Loucy (cell line): ENCODE measurements at regions not wholly inside any gene's neighbourhood (a gene's known extent, or its start where the extent isn't known, plus 50 kb on each side); places are given as distances from the start of the nearest gene placed in this dataset.

Experiments
- H2AFZ ChIP-seq: fragments of 200-600 bp; sonication (generic); 2 replicates; pipeline ENCODE4 v1.6.0; 2016; ENCODE audit warnings: antibody characterized with exemption, mild to moderate bottlenecking, low read length, moderate library complexity
- H3F3A ChIP-seq: fragments of 200-600 bp; 2 replicates; pipeline ENCODE4 v1.6.0; 2016; ENCODE audit warnings: antibody characterized with exemption, low read depth, mild to moderate bottlenecking
- H3K27me3 ChIP-seq: fragments of 200-600 bp; sonication (generic); 2 replicates; pipeline ENCODE4 v1.6.1; 2014; ENCODE audit warnings: low read length, mild to moderate bottlenecking; ENCODE audit not compliant: insufficient read depth, poor library complexity, severe bottlenecking
- H3K36me3 ChIP-seq: fragments of 200-600 bp; sonication (generic); 2 replicates; pipeline ENCODE4 v1.6.1; 2016; ENCODE audit warnings: low read length; ENCODE audit not compliant: insufficient read depth
- H3K4me1 ChIP-seq: fragments of 200-600 bp; sonication (generic); 2 replicates; pipeline ENCODE4 v1.5.1; 2014; ENCODE audit warnings: low read length, mild to moderate bottlenecking; ENCODE audit not compliant: insufficient read depth, poor library complexity, severe bottlenecking
- H3K4me2 ChIP-seq: fragments of 200-600 bp; sonication (generic); 2 replicates; pipeline ENCODE4 v1.6.0; 2014; ENCODE audit warnings: antibody characterized with exemption, low read length, low read depth, mild to moderate bottlenecking; ENCODE audit not compliant: poor library complexity, severe bottlenecking
- H3K4me3 ChIP-seq: fragments of 200-600 bp; sonication (generic); 2 replicates; pipeline ENCODE4 v1.5.1; 2014; ENCODE audit warnings: low read length, mild to moderate bottlenecking, mixed read lengths; ENCODE audit not compliant: poor library complexity, severe bottlenecking
- H3K79me2 ChIP-seq: fragments of 200-600 bp; sonication (generic); 2 replicates; pipeline ENCODE4 v1.6.1; 2014; ENCODE audit warnings: low read length; ENCODE audit not compliant: insufficient read depth
- H3K9ac ChIP-seq: fragments of 200-600 bp; sonication (generic); 2 replicates; pipeline ENCODE4 v1.6.0; 2014; ENCODE audit warnings: mild to moderate bottlenecking, low read depth, low read length, moderate library complexity; ENCODE audit not compliant: poor library complexity, severe bottlenecking
- H3K9me2 ChIP-seq: fragments of 200-600 bp; sonication (generic); replicated peaks from 2 replicates; pipeline ENCODE4 v1.6.1; 2016; ENCODE audit warnings: low read depth, low read length, mixed read lengths
- H3K9me3 ChIP-seq: fragments of 200-600 bp; sonication (generic); 2 replicates; pipeline ENCODE4 v1.6.1; 2014; ENCODE audit warnings: mild to moderate bottlenecking, antibody characterized with exemption, low read length, low read depth; ENCODE audit not compliant: insufficient read depth
- H4K20me1 ChIP-seq: fragments of 200-600 bp; sonication (generic); 2 replicates; pipeline ENCODE4 v1.6.0; 2014; ENCODE audit warnings: antibody characterized with exemption, low read length, mild to moderate bottlenecking; ENCODE audit not compliant: insufficient read depth, poor library complexity, severe bottlenecking
- EZH2phosphoT487 ChIP-seq: fragments of 200-600 bp; IDR thresholded peaks from 2 replicates; pipeline ENCODE4 v1.6.1; 2018; ENCODE audit warnings: antibody characterized with exemption, mild to moderate bottlenecking, moderate library complexity, borderline replicate concordance
- TF ChIP-seq, protein P1 (sequence below): fragments of 200-600 bp; sonication (generic); conservative IDR thresholded peaks from 2 replicates; pipeline ENCODE4 v1.5.1; 2014; ENCODE audit warnings: mild to moderate bottlenecking, antibody characterized with exemption, low read length

DNA sequence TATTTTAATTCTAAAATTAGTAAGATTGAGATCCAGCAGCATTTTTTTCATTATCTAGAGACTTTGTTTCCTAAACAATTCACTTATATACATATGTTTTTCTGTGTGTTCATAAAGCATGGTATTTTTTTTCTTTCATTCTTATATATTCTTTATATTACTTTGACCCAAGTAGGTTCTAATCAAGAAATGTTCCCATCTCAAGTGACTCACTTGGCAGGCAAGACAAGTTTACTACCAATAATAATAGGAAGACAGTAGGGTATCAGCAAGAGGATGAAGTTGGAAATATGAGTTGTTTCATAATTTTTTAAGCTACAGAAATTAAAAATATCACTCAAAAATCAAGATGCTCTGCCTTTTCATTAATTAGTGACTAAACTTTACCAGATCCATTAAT lies 613.4 kb upstream of the ATP2B1 start:
- Histone ChIP-seq H3K9me3 (no peaks in the 10 kb centered on the region), H3K4me3 (no peak overlapping the region), H3K27me3 (no peaks in the 10 kb centered on the region), H3K4me1 (no peaks in the 10 kb centered on the region), H3K9ac (no peak overlapping the region), H3K9me2 (no peaks in the 10 kb centered on the region), H3K4me2 (no peak overlapping the region), H4K20me1 (no peaks in the 10 kb centered on the region), H2AFZ (no peak overlapping the region), H3K79me2 (no peaks in the 10 kb centered on the region), H3K36me3 (no peaks in the 10 kb centered on the region), H3F3A (no peaks in the 10 kb centered on the region)
- no peak for TF ChIP-seq EZH2phosphoT487
- TF ChIP-seq, protein P1, sequence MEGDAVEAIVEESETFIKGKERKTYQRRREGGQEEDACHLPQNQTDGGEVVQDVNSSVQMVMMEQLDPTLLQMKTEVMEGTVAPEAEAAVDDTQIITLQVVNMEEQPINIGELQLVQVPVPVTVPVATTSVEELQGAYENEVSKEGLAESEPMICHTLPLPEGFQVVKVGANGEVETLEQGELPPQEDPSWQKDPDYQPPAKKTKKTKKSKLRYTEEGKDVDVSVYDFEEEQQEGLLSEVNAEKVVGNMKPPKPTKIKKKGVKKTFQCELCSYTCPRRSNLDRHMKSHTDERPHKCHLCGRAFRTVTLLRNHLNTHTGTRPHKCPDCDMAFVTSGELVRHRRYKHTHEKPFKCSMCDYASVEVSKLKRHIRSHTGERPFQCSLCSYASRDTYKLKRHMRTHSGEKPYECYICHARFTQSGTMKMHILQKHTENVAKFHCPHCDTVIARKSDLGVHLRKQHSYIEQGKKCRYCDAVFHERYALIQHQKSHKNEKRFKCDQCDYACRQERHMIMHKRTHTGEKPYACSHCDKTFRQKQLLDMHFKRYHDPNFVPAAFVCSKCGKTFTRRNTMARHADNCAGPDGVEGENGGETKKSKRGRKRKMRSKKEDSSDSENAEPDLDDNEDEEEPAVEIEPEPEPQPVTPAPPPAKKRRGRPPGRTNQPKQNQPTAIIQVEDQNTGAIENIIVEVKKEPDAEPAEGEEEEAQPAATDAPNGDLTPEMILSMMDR: no peak

DNA sequence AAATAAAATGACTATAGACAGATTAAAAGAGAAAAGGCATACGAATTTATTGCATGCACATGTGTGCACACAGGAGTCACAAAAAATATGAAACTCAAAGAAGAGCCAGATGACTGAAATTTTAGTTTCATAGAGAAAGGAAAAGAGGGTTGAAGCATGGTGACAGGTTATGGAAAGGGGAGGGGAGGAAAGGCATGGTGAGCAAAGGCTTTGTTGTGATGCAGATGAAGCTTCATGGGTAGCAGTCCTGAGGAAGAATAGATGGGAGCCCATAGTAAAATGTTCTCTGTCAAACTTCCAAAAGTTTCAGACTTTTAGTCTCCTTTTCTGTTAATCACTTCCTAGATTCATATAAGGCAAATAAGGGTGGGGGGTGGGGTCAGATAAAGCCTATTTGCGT lies 612.7 kb upstream of the ATP2B1 start:
- no peak for TF ChIP-seq EZH2phosphoT487
- TF ChIP-seq, protein P1: no peak
- Histone ChIP-seq H3K9ac (no peak overlapping the region), H3K4me2 (no peak overlapping the region)

DNA sequence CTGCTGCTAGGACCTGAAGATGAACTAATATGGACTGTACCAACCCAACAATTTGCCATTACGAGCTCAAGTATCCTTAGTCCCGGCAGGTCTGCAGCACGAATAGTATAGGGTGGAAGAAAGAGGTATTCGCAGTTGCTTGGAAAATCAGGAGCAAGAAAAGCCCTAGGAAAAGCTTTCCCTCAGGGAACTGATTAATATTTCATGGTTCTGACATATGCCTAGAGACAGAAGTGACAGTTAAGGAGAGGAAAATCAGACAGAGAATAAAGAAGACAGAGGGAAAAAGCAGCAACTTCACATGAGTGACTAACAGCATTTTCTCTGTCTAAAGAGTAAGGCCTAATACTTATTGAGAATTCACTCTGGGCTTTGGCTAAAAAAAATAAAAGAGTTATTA lies 602.9 kb upstream of the ATP2B1 start:
- no peak overlapping the region for H3K4me2 ChIP-seq
- no peak overlapping the region for H2AFZ ChIP-seq
- no peak for TF ChIP-seq EZH2phosphoT487
- TF ChIP-seq, protein P1: no peak
- no peak overlapping the region for H3K9ac ChIP-seq
- H3K9me3 ChIP-seq: no peaks in the 10 kb centered on the region
- H3K79me2 ChIP-seq: no peaks in the 10 kb centered on the region
- H3K9me2 ChIP-seq: no peaks in the 10 kb centered on the region
- no peak overlapping the region for H3K4me3 ChIP-seq
- H3K36me3 ChIP-seq: no peaks in the 10 kb centered on the region
- H3F3A ChIP-seq: no peaks in the 10 kb centered on the region
- H3K27me3 ChIP-seq: no peaks in the 10 kb centered on the region
- peaks cover 7% of the 10 kb centered on the region for H3K4me1 ChIP-seq
- no peaks in the 10 kb centered on the region for H4K20me1 ChIP-seq

More for the DNA sequence above, 612.7 kb upstream of the ATP2B1 start:
- Histone ChIP-seq H3K36me3 (no peaks in the 10 kb centered on the region), H3K79me2 (no peaks in the 10 kb centered on the region), H3K9me3 (no peaks in the 10 kb centered on the region), H2AFZ (no peak overlapping the region), H3K27me3 (no peaks in the 10 kb centered on the region), H3K4me1 (peaks cover 3% of the 10 kb centered on the region), H3K4me3 (no peak overlapping the region), H3F3A (no peaks in the 10 kb centered on the region), H4K20me1 (no peaks in the 10 kb centered on the region), H3K9me2 (no peaks in the 10 kb centered on the region)
